ENCODE measurements at regions not wholly inside any gene's neighbourhood (a gene's known extent, or its start where the extent isn't known, plus 50 kb on each side); places are given as distances from the start of the nearest gene placed in this dataset.
A peak's percentile ranks its signal among the peaks of the same experiment; 100 is the strongest.

- DNase-seq: no peak
Measured at GRCh38 chr2:129738799-129739198, 240.7 kb upstream of the RAB6C start.

GRCh38 chr2:129740504-129740903 is 239.0 kb upstream of the RAB6C start:
- no peak for DNase-seq

DNA sequence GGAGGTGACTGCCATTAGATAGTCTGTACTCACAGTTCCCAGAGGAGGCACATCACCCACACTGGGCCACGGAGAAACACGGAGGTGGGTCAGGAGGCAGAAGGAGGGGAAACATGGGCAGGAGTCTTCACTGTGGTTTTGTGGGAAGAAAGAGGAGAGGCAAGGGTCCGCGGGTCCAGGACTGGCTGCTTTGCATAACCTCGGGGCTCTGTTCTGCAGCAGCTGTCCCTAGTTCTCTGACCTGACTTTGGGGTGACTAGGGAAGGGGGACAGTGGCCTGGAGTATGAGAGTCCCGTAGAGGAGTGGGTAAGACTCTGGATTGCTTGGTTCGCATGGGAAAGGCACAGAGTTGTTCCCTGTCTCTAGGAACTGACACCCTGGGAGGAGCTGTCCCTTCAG is 238.3 kb upstream of the RAB6C start:
- DNase-seq: no peak

- DNase-seq: no peak
Measured at GRCh38 chr2:129741623-129742022, 237.8 kb upstream of the RAB6C start.

- no peak for DNase-seq
Measured at GRCh38 chr2:129742415-129743180, 236.9 kb upstream of the RAB6C start.

- no peak for DNase-seq
Measured at GRCh38 chr2:129744141-129744540, 235.3 kb upstream of the RAB6C start.

GRCh38 chr2:129744649-129745048 is 234.8 kb upstream of the RAB6C start:
- DNase-seq: no peak

- no peak for DNase-seq
Measured at GRCh38 chr2:129747500-129748125, 231.9 kb upstream of the RAB6C start.

DNA sequence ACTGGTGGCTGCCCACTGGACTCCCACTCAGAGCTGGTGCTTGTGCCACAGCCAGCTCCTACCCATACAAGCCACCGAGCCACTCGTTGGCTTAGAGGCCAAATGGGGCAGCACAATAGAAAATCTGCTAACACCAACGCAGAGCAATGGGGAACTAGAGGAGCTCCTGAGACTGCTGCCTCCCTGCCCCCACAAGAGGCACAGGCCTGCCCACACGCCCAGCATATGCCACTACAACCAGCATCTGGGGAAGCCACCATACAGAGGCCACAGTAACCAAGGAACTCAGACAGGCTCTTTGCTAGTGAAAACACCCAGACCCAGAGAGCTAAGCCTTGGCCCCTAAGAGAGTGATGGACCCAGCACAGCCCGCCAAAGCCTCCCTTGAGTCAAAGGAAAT is 231.2 kb upstream of the RAB6C start:
- DNase-seq: peak in 7 of 14 donors; percentile 8 to 58 (median 48)

DNA sequence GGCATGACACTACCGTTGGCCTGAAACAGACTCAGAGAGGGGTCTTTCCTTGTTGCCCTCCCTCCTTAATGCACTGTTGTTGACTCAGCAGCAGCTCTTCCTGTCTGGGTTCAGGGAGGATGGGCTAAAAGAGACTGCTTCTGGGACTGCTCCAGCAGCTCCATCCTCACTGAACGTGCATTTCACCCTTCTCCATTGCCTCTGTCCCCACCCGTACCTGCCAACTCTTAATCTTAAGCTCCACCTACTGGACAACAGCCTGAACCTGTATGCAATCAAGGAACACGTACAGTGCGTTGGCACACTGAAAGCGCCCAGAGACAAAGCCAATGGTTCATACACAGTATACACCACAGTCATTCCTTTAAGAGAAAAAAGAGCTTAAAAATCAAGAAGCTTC is 230.8 kb upstream of the RAB6C start:
- DNase-seq: peak in 2 of 14 donors; percentile 48 to 53

DNA sequence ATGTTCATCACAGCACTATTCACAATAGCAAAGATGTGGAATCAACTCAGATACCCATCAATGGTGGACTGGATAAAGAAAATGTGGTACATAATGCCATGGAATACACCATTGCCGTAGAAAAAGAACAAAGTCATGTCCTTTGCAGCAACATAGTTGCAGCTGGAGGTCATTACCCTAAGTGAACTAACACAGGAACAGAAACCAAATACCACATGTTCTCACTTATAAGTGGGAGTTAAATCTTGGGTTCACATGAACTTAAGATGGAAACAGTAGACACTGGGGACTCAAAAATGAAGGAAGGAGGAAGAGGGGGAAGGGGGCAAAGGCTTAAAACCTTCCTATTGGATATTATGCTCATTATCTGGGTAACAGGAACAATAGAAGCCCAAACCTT is 228.1 kb upstream of the RAB6C start:
- DNase-seq: no peak

DNA sequence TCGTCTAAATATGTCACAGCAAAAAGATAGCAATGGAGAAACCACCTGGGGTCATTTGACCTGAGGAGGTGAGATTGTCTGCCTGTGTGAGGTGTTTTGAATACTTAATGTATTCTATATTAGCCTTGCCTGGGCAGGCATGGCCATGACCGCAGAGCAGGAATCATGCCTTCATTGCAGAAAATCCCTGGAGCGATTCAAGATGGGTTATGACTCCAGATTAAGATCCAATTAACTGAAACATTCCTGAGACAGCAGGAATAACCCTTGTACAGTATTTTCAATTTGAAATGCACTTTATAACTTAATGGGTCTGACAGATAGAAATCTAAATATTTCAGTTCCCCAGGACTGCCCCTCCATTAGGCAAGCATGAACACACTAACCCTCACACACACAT is 227.3 kb upstream of the RAB6C start:
- no peak for DNase-seq

DNA sequence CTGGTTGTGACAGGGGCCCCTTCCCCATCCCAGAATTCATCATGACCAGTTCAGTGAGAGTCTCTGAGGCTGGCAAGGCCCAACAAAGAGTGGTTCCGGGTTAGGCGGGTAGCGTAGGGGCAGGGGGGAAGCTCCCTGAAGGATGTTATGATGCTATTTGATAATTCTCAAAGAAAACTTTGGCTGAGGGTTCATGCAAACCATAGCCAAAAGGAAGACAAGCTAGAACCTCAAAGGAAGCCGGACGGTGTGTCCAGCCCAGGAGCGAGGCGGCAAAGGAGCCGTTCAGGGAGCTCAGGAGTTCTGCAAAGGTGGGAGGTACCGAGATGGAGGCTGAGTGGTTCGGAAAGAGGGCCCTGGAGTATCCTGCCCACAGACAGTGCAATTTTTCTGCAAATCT is 226.8 kb upstream of the RAB6C start:
- no peak for DNase-seq

GRCh38 chr2:129753261-129753660 is 226.2 kb upstream of the RAB6C start:
- no peak for DNase-seq

DNA sequence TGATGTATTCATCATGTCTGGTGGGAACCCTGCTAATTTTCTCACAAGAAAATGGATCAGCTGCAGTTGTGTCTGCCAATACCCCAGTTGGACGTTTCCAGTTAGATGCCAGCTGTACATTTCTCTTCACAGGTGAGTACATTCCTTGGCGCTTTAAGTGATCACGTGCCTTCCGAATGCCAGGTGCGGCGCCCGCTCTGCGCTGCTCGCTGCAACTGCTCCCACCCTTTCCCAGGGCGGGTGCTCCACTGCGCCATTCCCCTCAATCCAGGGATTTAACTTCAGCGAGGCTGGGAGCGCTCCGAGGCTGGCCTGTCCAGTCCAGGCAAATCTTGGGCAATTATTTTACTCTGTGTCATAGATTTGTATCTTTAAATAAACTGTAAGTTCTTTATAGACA is 225.0 kb upstream of the RAB6C start:
- no peak for DNase-seq

DNA sequence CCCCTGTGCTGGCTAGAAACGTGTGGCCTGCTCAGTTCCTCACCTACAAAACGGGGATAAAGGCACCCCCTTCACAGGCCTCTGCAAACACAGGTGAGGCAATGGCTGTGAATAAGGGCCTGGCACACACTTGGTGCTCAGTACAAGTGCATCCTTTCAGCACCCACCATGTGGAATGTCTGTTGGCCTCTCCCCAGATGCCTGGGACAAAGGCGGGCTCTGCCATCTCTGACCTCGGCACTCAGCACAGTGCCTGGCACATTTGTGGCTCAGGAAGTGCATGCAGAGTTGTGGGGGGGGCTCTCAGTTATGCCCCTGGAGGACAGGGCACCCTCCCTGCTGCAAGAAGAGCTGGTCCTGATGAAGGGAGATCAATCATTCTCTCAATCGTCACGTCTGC is 224.6 kb upstream of the RAB6C start:
- no peak for DNase-seq

DNA sequence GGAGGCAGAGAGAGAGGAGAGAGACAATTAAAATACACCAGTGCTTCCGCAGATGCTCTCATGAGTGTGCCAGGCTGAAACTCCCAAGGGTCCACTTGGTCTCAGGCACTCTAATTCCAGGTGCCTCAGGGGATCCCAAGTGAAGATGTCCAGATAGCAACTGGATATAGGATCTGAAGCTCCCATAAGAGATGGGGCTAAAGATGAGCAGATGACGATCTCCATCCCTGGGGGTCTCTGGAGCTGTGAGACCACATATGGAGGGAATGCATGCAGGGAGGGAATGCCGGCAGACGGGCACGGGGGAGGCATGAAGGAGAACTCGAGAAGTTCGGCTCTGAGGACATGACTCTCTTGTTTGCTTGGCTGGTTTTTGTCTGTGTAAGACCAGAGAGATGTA is 223.7 kb upstream of the RAB6C start:
- DNase-seq: no peak

DNA sequence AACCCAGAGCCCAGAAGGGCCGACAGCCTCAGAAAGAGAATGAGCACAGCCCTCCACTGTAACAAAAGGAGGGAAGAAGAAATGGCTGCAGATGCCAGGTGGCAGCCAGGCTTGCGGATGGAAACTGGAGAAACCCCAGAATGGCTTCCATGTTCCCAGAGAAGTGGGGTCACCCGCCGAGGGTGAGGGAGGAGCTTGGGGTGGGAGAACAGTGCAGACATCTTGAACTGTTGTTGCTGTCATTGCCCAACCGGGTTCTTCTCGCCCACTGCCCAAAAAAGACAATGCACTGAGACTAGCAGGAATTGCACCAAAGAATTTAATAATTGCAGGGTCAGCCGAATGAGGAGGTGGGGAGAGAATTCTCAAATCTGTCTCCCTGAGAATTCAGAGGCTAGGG is 223.2 kb upstream of the RAB6C start:
- DNase-seq: no peak

GRCh38 chr2:129757366-129757914 is 222.0 kb upstream of the RAB6C start:
- DNase-seq: no peak

DNA sequence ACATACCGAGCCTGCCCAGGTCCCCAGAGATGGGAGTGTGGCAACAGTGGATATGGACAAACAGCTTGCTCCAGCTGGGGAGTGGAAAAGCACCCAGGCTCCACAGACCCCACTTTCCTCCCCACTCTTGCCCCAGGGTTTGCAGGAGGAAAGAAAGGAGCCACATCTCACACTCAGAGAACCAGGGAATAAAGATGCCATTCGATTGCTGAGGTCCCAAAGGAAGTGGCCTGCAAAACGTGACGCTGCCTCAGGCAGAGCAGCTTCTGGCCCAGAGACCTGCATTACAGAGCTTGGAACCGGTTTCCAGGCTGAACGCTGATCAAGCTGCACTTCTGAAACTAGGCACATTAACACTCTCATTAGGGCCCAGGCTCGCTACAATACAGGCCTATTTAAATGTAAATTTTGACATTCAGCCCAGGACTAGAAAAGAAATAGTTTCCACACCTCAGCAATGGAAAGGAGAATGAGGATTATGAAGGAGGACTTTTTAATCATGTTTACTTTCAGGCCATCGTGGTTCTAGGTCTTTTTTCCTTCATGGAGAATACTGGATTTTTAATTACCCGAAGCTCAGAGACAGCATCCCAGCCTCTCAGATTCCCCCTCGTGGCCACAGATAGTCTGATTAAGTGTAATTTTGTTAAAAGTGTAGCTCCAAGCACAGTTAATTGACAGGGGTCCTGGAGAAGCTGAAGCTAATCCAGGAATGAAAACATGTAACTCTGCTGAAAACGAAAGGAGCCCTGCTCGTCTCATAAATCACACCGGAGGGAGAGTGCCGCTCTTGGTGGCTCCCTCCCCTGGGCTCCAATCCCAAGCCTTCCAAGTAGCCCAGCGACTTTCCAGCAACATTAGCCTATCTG is 221.3 kb upstream of the RAB6C start:
- no peak for DNase-seq

- peak in 6 of 14 donors; percentile 19 to 49 (median 34) for DNase-seq
Measured at GRCh38 chr2:129758784-129759471, 220.5 kb upstream of the RAB6C start.

GRCh38 chr2:129759472-129760010 is 219.9 kb upstream of the RAB6C start:
- no peak for DNase-seq

All from C1 segment of cervical spinal cord (tissue), 14 donors.